H1 (cell line): ENCODE measurements at regions not wholly inside any gene's neighbourhood (a gene's known extent, or its start where the extent isn't known, plus 50 kb on each side); places are given as distances from the start of the nearest gene placed in this dataset.

Source experiments
- BACH1 ChIP-seq: IDR thresholded peaks from 2 replicates; pipeline ENCODE4 v1.6.1; 2012; ENCODE audit warnings: low read length, improper control_type of control experiment
- CHD7 ChIP-seq: fragments of 300-600 bp; sonication (generic); IDR thresholded peaks from 2 replicates; pipeline ENCODE4 v1.7.1; 2012; ENCODE audit warnings: low read length, moderate library complexity, mild to moderate bottlenecking, inconsistent platforms; ENCODE audit not compliant: insufficient replicate concordance
- EP300 ChIP-seq, 2 experiments: IDR thresholded peaks; 1 replicate in 1 of 2; 2 replicates in 1 of 2; pipeline ENCODE4 v1.6.1; 2011 to 2012; ENCODE audit warnings: low read depth in 2 of 2, low read length in 2 of 2, mild to moderate bottlenecking in 2 of 2, borderline replicate concordance in 1 of 2, inconsistent platforms in 1 of 2, moderate library complexity in 1 of 2
- JUN ChIP-seq: IDR thresholded peaks from 2 replicates; pipeline ENCODE4 v1.6.1; 2011; ENCODE audit warnings: low read depth, mild to moderate bottlenecking, improper control_type of control experiment, low read length
- NANOG ChIP-seq: IDR thresholded peaks from 2 replicates; pipeline ENCODE4 v1.6.1; 2011; ENCODE audit warnings: low read length, low read depth, mild to moderate bottlenecking, inconsistent platforms; ENCODE audit not compliant: insufficient read depth, poor library complexity, severe bottlenecking
- ZNF274 ChIP-seq: IDR thresholded peaks from 2 replicates; pipeline ENCODE4 v1.7.0; 2012; ENCODE audit warnings: low read length, borderline replicate concordance; ENCODE audit errors: extremely low read depth

- TF ChIP-seq CHD7 (no peak), BACH1 (no peak), ZNF274 (no peak), NANOG (no peak), EP300 (IDR thresholded peaks at IDR 0.05; ENCODE audit: borderline replicate concordance in 1 of 2, low read depth in 2 of 2, low read length in 2 of 2) (no peak), JUN (no peak)
- TF ChIP-seq, all 59 proteins: peak for 0
These were observed 190.0 kb downstream of the ETS1 start (continued) for GRCh38 chr11:128397362-128397761.
